Keratinocyte (primary cell): ENCODE measurements at regions not wholly inside any gene's neighbourhood (a gene's known extent, or its start where the extent isn't known, plus 50 kb on each side); places are given as distances from the start of the nearest gene placed in this dataset.

ENCODE experiments used
- DNase-seq: peaks from one replicate; pipeline ENCODE4 v3.0.0-alpha.2; 2011; ENCODE audit warnings: low read depth, missing footprints, low spot score
- FAIRE-seq: peaks from 2 replicates; lab custom pipeline; 2011; peaks lifted over from hg19 to GRCh38; lab: Jason Lieb, UNC
- H2AFZ ChIP-seq: 2 replicates; pipeline ENCODE4 v1.6.0; 2012; ENCODE audit warnings: low read length, control low read depth, inconsistent platforms; ENCODE audit not compliant: control insufficient read depth
- H3K27ac ChIP-seq: 2 replicates; pipeline ENCODE4 v1.5.1; 2011; ENCODE audit warnings: low read length; ENCODE audit not compliant: control insufficient read depth, insufficient read depth
- H3K27me3 ChIP-seq: 3 replicates; pipeline ENCODE4 v1.6.0; 2011; ENCODE audit warnings: low read length; ENCODE audit not compliant: control insufficient read depth, insufficient read depth; ENCODE audit errors: extremely low read depth
- H3K36me3 ChIP-seq, 2 experiments: 2 replicates in 1 of 2; 3 replicates in 1 of 2; pipeline ENCODE4 v1.5.1; 2011; ENCODE audit warnings: low read length in 2 of 2, mild to moderate bottlenecking in 1 of 2; ENCODE audit not compliant: control insufficient read depth in 2 of 2, insufficient read depth in 2 of 2; ENCODE audit errors: extremely low read depth in 1 of 2
- H3K4me1 ChIP-seq: 3 replicates; pipeline ENCODE4 v1.5.1; 2011; ENCODE audit warnings: low read length; ENCODE audit not compliant: control insufficient read depth, insufficient read depth; ENCODE audit errors: extremely low read depth
- H3K4me2 ChIP-seq: 3 replicates; pipeline ENCODE4 v1.6.0; 2011; ENCODE audit warnings: low read depth, low read length; ENCODE audit not compliant: control insufficient read depth, insufficient read depth; ENCODE audit errors: extremely low read depth
- H3K4me3 ChIP-seq, 3 experiments: fragments of 200-600 bp in 1 of 3; sonication (generic) in 1 of 3; 2 replicates in 2 of 3; 3 replicates in 1 of 3; pipeline ENCODE4 v1.5.1; 2011 to 2016; ENCODE audit warnings: low read length in 3 of 3, mild to moderate bottlenecking in 3 of 3, control low read depth in 2 of 3, inconsistent platforms in 1 of 3, low read depth in 1 of 3, mixed read lengths in 1 of 3, mixed run types in 1 of 3, moderate library complexity in 1 of 3; ENCODE audit not compliant: control insufficient read depth in 2 of 3, insufficient read depth in 2 of 3; ENCODE audit errors: extremely low read depth in 1 of 3
- H3K79me2 ChIP-seq: 2 replicates; pipeline ENCODE4 v1.6.0; 2012; ENCODE audit warnings: low read length; ENCODE audit not compliant: control insufficient read depth, insufficient read depth
- H3K9ac ChIP-seq: 3 replicates; pipeline ENCODE4 v1.6.0; 2011; ENCODE audit warnings: low read length; ENCODE audit not compliant: control insufficient read depth, insufficient read depth; ENCODE audit errors: extremely low read depth
- H3K9me1 ChIP-seq: 3 replicates; pipeline ENCODE4 v1.6.0; 2011; ENCODE audit warnings: low read length; ENCODE audit not compliant: control insufficient read depth, insufficient read depth; ENCODE audit errors: extremely low read depth
- H3K9me3 ChIP-seq: 2 replicates; pipeline ENCODE4 v1.5.1; 2012; ENCODE audit warnings: low read depth, low read length; ENCODE audit not compliant: control insufficient read depth
- H4K20me1 ChIP-seq: 3 replicates; pipeline ENCODE4 v1.6.0; 2011; ENCODE audit warnings: low read length; ENCODE audit not compliant: control insufficient read depth, insufficient read depth; ENCODE audit errors: extremely low read depth
- CTCF ChIP-seq, 3 experiments: IDR thresholded peaks in 1 of 3; conservative IDR thresholded peaks in 1 of 3; optimal IDR thresholded peaks in 1 of 3; 2 replicates in 2 of 3; 3 replicates in 1 of 3; pipeline versions ENCODE3 to v1.5.1; 2011; ENCODE audit warnings: low read length in 3 of 3, mild to moderate bottlenecking in 3 of 3, moderate library complexity in 2 of 3, control low read depth in 1 of 3, inconsistent platforms in 1 of 3; ENCODE audit not compliant: insufficient read depth in 2 of 3; ENCODE audit errors: extremely low read depth in 1 of 3
- EZH2 ChIP-seq: IDR thresholded peaks from one replicate; pipeline ENCODE4 v1.6.1; 2012; ENCODE audit warnings: inconsistent platforms, mild to moderate bottlenecking, low read length, moderate library complexity
- dilution Hi-C: fragments of 300-500 bp; cut with MboI; formaldehyde crosslinking; loops from one replicate; pipeline ENCODE4 v1.7.0; 2020; ENCODE audit warnings: low sequenced_read_pairs; ENCODE audit not compliant: extremely low pct_ligation_motif_present

- dilution Hi-C loops: no loop called here
- Histone ChIP-seq H3K79me2 (no peaks in the 10 kb centered on the region), H3K4me3 (no peak overlapping the region), H2AFZ (peak overlapping the region; percentile 62), H3K9ac (no peak overlapping the region), H4K20me1 (no peaks in the 10 kb centered on the region), H3K4me2 (peak overlapping the region; percentile 81), H3K4me1 (peaks cover 30% of the 10 kb centered on the region), H3K9me3 (no peaks in the 10 kb centered on the region), H3K9me1 (no peaks in the 10 kb centered on the region), H3K36me3 (no peaks in the 10 kb centered on the region), H3K27me3 (no peaks in the 10 kb centered on the region), H3K27ac (peak overlapping the region; percentile 91)
- TF ChIP-seq CTCF (optimal IDR thresholded peaks at IDR 0.05 in 1 of 3, IDR thresholded peaks at IDR 0.05 in 1 of 3, conservative IDR thresholded peaks at IDR 0.05 in 1 of 3; ENCODE audit: extremely low read depth in 1 of 3, insufficient read depth in 2 of 3, low read length in 3 of 3) (no peak), EZH2 (no peak)
- no peak for FAIRE-seq
- DNase-seq: no peak
These were observed 481.5 kb upstream of the MANEA start for GRCh38 chr6:95095855-95096254.

DNA sequence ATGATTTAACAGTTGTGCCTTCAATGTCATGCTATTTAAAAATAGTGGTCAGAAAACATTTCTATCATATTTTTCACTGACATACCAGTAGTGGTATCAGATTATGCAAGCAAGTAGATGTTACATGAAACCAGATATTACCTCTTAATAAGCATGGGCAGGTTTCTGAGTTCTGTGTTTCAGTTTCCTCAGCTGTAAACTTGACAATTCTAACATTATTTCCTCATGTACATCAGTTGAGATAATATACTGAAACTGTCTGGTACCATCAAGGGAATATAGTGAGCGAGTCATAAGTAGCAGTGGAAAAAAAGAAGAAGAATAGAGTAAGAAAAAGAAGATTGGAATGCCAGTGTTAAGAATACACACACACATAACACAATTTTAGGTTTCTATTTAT, 477.9 kb upstream of the MANEA start:
- H3K79me2 ChIP-seq: no peaks in the 10 kb centered on the region
- H3K27me3 ChIP-seq: no peaks in the 10 kb centered on the region
- no peaks in the 10 kb centered on the region for H3K9me3 ChIP-seq
- no peak overlapping the region for H3K27ac ChIP-seq
- peaks cover 8% of the 10 kb centered on the region for H3K4me1 ChIP-seq
- dilution Hi-C loops: no loop called here
- H3K9ac ChIP-seq: no peak overlapping the region
- no peaks in the 10 kb centered on the region for H3K9me1 ChIP-seq
- FAIRE-seq (no peak), DNase-seq (no peak)
- no peak overlapping the region for H3K4me3 ChIP-seq
- TF ChIP-seq EZH2 (no peak), CTCF (optimal IDR thresholded peaks at IDR 0.05 in 1 of 3, IDR thresholded peaks at IDR 0.05 in 1 of 3, conservative IDR thresholded peaks at IDR 0.05 in 1 of 3; ENCODE audit: extremely low read depth in 1 of 3, insufficient read depth in 2 of 3, low read length in 3 of 3) (no peak)
- H3K36me3 ChIP-seq: no peaks in the 10 kb centered on the region
- H2AFZ ChIP-seq: peak overlapping the region; percentile 26
- no peaks in the 10 kb centered on the region for H4K20me1 ChIP-seq
- H3K4me2 ChIP-seq: no peak overlapping the region
